Body of pancreas (tissue), 4 donors: ENCODE measurements at regions not wholly inside any gene's neighbourhood (a gene's known extent, or its start where the extent isn't known, plus 50 kb on each side); places are given as distances from the start of the nearest gene placed in this dataset.

Experiments
- POLR2A ChIP-seq, 3 donors: fragments of 450-650 bp; IDR thresholded peaks; one replicate each; pipeline ENCODE4 v1.6.1; 2016; ENCODE audit warnings: antibody characterized with exemption in 3 of 3, mild to moderate bottlenecking in 2 of 3
- TF ChIP-seq, protein P1 (sequence below), 7 experiments: fragments of 450-650 bp in 4 of 7; fragments of 200-600 bp in 3 of 7; sonication (generic) in 3 of 7; IDR thresholded peaks; one replicate each; pipeline ENCODE4 v1.5.1; 2016 to 2019; ENCODE audit warnings: antibody characterized with exemption in 7 of 7

DNA sequence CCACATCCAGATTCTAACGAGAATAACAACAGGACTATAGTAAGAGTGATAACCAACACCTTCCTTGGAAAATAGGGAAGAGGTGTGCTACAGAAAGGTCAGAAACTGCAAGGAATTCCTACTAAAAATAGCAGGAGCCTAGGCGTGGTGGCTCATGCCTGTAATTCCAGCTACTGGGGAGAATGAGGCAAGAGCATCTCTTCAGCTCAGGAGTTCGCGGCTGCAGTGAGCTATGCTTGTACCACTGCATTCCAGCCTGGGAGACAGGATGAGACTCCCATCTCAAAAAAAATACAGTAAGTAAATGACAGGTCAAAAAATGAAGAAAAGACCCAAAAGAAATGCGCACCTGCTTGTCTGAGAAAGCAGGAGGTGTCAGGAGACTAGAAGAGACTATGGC lies 101.5 kb upstream of the TSHZ3 start:
- TF ChIP-seq POLR2A (IDR thresholded peaks at IDR 0.05), result no peak
- TF ChIP-seq, protein P1, sequence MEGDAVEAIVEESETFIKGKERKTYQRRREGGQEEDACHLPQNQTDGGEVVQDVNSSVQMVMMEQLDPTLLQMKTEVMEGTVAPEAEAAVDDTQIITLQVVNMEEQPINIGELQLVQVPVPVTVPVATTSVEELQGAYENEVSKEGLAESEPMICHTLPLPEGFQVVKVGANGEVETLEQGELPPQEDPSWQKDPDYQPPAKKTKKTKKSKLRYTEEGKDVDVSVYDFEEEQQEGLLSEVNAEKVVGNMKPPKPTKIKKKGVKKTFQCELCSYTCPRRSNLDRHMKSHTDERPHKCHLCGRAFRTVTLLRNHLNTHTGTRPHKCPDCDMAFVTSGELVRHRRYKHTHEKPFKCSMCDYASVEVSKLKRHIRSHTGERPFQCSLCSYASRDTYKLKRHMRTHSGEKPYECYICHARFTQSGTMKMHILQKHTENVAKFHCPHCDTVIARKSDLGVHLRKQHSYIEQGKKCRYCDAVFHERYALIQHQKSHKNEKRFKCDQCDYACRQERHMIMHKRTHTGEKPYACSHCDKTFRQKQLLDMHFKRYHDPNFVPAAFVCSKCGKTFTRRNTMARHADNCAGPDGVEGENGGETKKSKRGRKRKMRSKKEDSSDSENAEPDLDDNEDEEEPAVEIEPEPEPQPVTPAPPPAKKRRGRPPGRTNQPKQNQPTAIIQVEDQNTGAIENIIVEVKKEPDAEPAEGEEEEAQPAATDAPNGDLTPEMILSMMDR (IDR thresholded peaks at IDR 0.05), result no peak
